ENCODE measurements at regions not wholly inside any gene's neighbourhood (a gene's known extent, or its start where the extent isn't known, plus 50 kb on each side); places are given as distances from the start of the nearest gene placed in this dataset.

DNA sequence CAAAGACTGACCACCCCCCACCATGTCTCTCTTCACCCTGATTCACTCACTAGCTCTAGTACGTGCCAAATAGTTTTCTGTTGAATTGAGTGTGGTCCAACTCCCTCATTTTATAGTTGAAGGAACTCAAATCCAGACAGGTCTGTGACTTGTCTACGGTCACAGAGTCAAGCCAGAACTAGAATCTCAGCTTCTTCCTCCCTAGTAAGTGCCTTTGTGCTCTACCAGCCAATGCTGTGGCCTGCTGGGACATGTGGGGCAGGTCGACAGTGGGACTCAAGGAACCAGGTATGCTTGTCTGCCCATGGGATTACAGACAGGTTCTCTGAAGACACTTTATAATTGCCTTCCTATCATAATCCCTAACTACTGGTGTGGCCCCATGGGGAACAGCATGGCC lies 108.6 kb upstream of the CPEB2 start:
- TF ChIP-seq, protein P1, sequence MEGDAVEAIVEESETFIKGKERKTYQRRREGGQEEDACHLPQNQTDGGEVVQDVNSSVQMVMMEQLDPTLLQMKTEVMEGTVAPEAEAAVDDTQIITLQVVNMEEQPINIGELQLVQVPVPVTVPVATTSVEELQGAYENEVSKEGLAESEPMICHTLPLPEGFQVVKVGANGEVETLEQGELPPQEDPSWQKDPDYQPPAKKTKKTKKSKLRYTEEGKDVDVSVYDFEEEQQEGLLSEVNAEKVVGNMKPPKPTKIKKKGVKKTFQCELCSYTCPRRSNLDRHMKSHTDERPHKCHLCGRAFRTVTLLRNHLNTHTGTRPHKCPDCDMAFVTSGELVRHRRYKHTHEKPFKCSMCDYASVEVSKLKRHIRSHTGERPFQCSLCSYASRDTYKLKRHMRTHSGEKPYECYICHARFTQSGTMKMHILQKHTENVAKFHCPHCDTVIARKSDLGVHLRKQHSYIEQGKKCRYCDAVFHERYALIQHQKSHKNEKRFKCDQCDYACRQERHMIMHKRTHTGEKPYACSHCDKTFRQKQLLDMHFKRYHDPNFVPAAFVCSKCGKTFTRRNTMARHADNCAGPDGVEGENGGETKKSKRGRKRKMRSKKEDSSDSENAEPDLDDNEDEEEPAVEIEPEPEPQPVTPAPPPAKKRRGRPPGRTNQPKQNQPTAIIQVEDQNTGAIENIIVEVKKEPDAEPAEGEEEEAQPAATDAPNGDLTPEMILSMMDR (IDR thresholded peaks at IDR 0.05; ENCODE audit: low read depth, low read length): no peak
- H3K27ac ChIP-seq: no peak overlapping the region
- no peaks in the 10 kb centered on the region for H3K36me3 ChIP-seq
- no peaks in the 10 kb centered on the region for H3K27me3 ChIP-seq (ENCODE audit: insufficient read depth, low read depth, severe bottlenecking)
- no peaks in the 10 kb centered on the region for H3K9me3 ChIP-seq (ENCODE audit: severe bottlenecking)
- H3K4me3 ChIP-seq (ENCODE audit: low read depth, low read length): no peak overlapping the region
- no peak for DNase-seq

GRCh38 chr4:14894392-14895292 lies 107.6 kb upstream of the CPEB2 start:
- Histone ChIP-seq H3K9me3 (ENCODE audit: severe bottlenecking) (no peaks in the 10 kb centered on the region), H3K27ac (no peak overlapping the region), H3K36me3 (no peaks in the 10 kb centered on the region), H3K27me3 (ENCODE audit: insufficient read depth, low read depth, severe bottlenecking) (no peaks in the 10 kb centered on the region), H3K4me3 (ENCODE audit: low read depth, low read length) (no peak overlapping the region)
- TF ChIP-seq, protein P1 (IDR thresholded peaks at IDR 0.05; ENCODE audit: low read depth, low read length): no peak
- no peak for DNase-seq

DNA sequence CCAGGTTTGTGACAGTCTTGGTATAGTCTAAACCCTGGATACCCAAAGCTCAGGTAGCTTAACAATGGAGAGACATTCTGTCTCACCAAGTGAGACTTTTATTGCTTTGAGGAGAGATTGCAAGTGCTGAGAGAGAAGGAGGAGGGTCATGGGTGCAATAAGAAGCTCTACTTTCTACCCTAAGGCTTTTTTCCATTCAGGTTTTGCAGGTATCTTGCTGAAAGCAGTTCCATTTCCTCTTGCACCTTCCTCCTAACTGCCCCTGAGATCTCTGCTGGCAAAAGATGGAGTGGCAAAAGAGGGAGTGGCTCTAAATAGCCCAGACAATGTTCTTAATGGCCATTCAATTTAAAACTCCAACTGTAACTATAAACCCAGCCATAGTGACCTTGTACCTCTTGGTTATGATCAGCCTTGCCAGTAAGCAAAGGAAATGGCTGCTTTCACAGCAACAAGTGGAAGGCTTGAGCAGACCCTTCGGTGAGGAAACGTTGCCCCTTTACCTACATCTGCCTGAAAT lies 105.6 kb upstream of the CPEB2 start:
- Histone ChIP-seq H3K27ac (no peak overlapping the region), H3K36me3 (no peaks in the 10 kb centered on the region), H3K27me3 (ENCODE audit: insufficient read depth, low read depth, severe bottlenecking) (no peaks in the 10 kb centered on the region), H3K4me3 (ENCODE audit: low read depth, low read length) (no peak overlapping the region), H3K9me3 (ENCODE audit: severe bottlenecking) (no peaks in the 10 kb centered on the region)
- no peak for DNase-seq
- TF ChIP-seq, protein P1 (IDR thresholded peaks at IDR 0.05; ENCODE audit: low read depth, low read length): no peak

- H3K27me3 ChIP-seq (ENCODE audit: insufficient read depth, low read depth, severe bottlenecking): no peaks in the 10 kb centered on the region
- DNase-seq: no peak
- TF ChIP-seq, protein P1 (IDR thresholded peaks at IDR 0.05; ENCODE audit: low read depth, low read length): no peak
- no peak overlapping the region for H3K4me3 ChIP-seq (ENCODE audit: low read depth, low read length)
- H3K9me3 ChIP-seq (ENCODE audit: severe bottlenecking): no peaks in the 10 kb centered on the region
- H3K36me3 ChIP-seq: no peaks in the 10 kb centered on the region
- H3K27ac ChIP-seq: no peak overlapping the region
Observed at GRCh38 chr4:14897217-14897616, 105.1 kb upstream of the CPEB2 start.

- TF ChIP-seq, protein P1 (IDR thresholded peaks at IDR 0.05; ENCODE audit: low read depth, low read length): no peak
- Histone ChIP-seq H3K9me3 (ENCODE audit: severe bottlenecking) (no peaks in the 10 kb centered on the region), H3K27me3 (ENCODE audit: insufficient read depth, low read depth, severe bottlenecking) (no peaks in the 10 kb centered on the region), H3K36me3 (no peaks in the 10 kb centered on the region), H3K4me3 (ENCODE audit: low read depth, low read length) (no peak overlapping the region), H3K27ac (no peak overlapping the region)
- no peak for DNase-seq
Observed at GRCh38 chr4:14898989-14899388, 103.3 kb upstream of the CPEB2 start.
